HuH-7.5 (cell line): ENCODE measurements at regions not wholly inside any gene's neighbourhood (a gene's known extent, or its start where the extent isn't known, plus 50 kb on each side); places are given as distances from the start of the nearest gene placed in this dataset.

Experiments used
- DNase-seq: peaks from one replicate; pipeline ENCODE4 v3.0.0; 2011; ENCODE audit warnings: low spot score

DNA sequence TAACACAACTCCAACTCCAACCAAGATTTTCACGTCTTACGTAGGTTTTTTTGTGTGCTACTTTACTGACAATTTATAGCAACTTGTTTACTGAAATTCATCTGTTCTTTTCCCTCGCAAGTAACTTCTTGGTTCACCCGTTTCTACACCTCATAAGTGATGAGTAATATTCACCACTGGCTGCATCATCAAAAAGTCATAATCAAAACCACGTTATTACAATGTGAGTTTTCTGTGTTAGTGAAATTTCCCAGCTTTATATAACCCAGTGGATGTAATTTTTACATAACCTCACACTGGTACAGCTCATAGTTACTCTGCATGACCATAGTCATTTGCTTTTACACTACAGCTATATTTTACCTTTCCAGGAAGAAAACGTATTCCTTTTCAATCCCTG is 401.1 kb upstream of the LYPLAL1 start:
- DNase-seq: no peak

- no peak for DNase-seq
These were observed 398.1 kb upstream of the LYPLAL1 start for GRCh38 chr1:218775501-218776021.

- DNase-seq: no peak
These were observed 395.2 kb upstream of the LYPLAL1 start for GRCh38 chr1:218778257-218779126.

- DNase-seq: no peak
These were observed 394.2 kb upstream of the LYPLAL1 start for GRCh38 chr1:218779341-218780100.

DNA sequence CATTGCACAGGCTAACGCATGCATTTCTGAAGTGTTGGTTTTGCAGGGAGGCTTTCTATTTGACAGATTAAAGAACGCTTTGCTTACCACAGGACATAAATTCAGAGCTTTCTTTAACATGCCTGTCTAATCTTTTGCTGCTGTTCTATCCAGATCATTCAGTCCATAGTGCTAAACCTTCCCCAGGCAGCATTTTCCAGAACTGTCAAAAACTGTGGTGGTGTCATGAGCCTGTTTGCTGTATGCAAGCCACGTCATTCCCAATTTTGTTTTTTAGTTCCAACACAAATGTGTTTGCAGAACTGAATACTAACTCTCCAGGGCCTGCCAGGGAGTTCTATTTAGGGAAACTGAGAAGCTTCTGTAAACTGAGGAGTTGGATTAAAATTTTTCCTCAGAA is 390.5 kb upstream of the LYPLAL1 start:
- DNase-seq: no peak

DNA sequence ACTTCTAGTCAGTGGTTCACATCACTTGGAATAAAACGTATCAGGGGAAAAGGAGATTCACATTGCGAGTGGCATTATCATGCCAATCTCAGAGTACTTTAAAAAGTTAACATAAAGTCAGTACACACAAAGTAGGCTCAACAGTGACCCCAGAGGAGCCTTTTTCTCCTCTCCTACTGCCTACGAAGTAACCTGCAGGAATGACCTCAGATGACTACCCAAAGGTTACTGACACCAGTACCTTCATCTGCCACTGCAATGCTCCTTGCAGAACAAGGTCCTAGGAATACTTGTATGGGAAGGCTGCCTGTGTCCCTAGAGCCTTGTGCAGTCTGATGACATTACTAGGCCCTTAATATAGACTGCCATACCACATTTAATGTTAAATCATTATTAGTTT is 389.8 kb upstream of the LYPLAL1 start:
- no peak for DNase-seq

GRCh38 chr1:218785928-218786327 is 387.8 kb upstream of the LYPLAL1 start:
- DNase-seq: no peak

- no peak for DNase-seq
These were observed 385.9 kb upstream of the LYPLAL1 start for GRCh38 chr1:218787826-218788225.

DNA sequence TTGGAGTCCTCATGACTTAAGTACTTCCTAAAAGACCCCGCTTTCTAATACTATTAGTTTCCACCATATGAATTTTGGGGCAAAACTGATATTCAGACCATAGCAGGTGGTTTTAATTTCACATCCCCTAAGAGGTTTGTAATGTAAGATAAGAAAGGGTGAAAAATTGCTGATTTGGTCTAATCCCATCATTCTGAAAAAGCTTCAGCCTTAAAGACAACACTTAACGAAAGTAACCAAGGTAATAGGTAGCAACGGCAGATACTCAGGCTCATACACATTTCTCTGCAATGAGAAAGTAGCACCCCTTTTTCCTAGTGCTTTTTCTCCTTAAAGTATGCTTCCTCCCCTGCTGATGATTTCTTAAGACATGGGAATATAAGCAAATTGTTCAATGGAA is 376.9 kb upstream of the LYPLAL1 start:
- DNase-seq: no peak

DNA sequence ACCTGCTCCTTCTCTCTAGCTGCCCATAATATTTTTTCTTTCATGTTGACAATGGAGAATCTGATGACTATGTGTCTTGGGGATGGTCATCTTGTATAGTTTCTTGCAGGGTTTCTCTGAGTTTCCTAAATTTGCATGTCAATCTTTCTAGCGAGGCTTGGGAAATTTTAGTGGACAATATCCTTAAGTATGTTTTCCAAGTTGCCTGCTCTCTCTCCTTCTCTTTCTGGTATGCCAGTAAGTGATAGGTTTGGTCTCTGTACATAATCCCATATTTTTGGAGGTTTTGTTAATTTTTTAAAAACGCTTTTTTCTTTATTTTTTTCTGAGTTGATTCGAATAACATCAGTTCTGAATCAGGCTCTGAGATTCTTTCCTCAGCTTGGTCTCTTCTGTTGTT is 370.9 kb upstream of the LYPLAL1 start:
- DNase-seq: no peak

DNA sequence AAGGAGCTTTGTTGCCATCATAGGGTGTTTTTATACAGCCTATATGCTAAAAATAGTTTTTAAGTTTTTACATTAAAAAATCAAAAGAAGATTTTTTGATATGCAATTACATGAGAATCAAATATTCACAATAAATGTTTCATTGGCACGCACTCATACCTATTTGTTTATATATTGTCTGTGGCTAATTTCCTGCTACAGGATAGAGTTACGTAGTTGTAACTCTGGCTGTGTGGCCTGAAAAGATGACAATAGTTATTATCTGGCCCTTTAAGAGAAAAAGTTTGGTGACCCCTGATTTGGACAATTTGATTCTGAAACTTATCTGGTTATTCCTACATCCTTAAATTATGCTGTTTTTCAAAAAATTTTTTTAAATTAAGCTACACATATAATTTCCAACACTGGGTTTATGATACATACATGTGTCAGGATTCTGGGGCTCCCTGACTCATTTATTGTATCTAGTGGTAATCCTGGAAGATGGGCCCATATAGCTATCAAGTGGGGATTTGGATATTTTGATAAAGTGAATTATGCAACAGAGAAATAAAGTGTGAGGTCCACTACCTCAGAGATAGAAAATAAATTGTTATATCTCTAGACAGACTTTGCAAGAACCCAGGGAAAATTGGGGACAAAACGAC is 370.2 kb upstream of the LYPLAL1 start:
- DNase-seq: no peak

DNA sequence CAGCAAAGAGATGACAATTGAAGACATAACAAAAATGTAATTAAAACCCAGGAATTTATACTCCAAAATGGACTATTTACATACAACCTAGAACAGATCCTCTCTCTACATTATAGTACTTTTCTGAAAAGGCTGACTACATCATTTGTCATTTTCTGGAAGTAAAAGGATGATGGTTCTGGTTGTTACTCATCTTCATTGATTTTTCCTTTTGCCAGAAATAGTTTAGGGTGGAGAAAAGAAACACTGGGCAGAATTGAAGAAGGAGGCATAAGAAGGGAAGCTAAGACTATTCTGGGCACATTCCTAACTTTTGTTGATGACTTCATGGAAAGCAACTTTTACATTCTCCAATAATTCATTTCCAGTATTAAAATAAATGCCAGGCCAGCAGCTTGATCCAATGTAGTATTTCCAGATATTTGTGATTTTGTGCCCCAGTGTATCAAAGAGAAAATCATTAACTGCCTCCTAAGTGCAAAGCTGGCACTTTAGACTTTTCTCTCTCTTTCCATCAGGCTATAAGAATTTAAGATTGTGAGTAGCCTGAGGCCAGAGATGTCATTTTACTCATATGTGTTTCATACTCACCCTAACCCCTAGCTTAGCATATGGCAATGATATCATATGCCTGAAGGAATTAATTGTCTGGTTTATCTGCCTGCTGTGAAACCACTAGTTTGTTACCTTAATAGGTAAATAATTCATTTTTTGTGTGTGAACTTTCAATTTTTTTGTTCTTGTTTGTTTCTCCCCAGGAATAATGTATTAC is 369.5 kb upstream of the LYPLAL1 start:
- DNase-seq: no peak

DNA sequence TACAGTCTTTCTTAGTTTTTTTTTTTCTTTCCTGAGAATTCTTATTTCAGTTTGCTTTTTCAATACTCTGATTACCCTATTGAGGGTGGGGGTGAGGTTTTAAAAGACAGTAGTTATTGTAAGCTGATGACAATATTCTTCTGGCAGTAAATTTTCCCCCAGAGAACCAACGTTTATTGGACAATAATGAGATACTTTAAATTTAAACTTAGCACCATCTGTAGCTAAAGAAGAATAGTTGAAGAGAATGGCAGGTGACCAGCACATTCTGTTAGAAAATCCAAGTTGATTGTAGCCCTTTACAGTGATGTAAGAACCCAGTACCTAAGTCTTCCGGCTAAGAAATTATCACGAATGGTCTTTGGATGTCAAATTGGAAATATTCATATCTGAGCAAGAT is 364.6 kb upstream of the LYPLAL1 start:
- no peak for DNase-seq

- no peak for DNase-seq
These were observed 364.1 kb upstream of the LYPLAL1 start for GRCh38 chr1:218809625-218810024.

- DNase-seq: no peak
These were observed 363.4 kb upstream of the LYPLAL1 start for GRCh38 chr1:218810306-218810705.

DNA sequence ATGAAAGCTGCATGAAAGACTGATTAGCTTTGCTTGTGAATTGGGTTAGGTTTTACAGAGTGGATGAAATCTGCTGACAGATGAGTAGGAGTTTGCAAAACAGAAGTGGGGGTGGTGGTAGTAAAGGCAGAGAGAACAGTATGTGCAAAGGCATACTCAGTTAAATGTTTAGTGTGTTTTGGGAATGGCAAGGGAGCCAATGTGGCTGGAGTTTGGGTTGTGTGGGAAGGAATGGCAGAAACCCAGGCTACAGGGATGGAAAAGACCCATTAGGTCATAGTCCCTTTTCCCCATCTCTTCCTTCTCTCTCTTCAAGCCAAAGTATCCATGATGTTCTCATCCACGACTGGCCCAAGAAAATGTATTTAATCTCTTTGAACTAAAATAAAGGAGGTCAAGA is 362.2 kb upstream of the LYPLAL1 start:
- no peak for DNase-seq

- no peak for DNase-seq
These were observed 361.3 kb upstream of the LYPLAL1 start for GRCh38 chr1:218812360-218812759.

DNA sequence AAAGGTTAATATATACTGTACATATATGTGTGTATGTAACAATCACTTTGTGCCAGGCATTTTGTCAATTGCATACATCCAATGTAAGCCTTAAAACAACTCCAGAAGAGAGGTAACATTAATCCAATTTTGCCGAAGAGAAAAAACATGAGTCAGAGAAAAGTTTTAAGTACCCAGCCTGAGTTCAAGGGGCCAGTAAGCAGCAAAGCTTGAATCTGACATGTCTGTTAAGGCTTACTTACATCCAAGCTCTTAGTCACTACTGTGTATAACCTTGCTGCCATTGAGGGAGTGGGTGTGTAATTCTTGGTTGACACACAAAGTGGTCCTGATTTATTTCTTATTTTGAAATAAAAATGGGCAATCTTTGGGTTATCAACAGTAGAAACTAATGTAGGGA is 360.4 kb upstream of the LYPLAL1 start:
- DNase-seq: no peak

- DNase-seq: no peak
These were observed 358.6 kb upstream of the LYPLAL1 start for GRCh38 chr1:218815076-218815475.

- DNase-seq: no peak
These were observed 356.6 kb upstream of the LYPLAL1 start for GRCh38 chr1:218817071-218817470.

DNA sequence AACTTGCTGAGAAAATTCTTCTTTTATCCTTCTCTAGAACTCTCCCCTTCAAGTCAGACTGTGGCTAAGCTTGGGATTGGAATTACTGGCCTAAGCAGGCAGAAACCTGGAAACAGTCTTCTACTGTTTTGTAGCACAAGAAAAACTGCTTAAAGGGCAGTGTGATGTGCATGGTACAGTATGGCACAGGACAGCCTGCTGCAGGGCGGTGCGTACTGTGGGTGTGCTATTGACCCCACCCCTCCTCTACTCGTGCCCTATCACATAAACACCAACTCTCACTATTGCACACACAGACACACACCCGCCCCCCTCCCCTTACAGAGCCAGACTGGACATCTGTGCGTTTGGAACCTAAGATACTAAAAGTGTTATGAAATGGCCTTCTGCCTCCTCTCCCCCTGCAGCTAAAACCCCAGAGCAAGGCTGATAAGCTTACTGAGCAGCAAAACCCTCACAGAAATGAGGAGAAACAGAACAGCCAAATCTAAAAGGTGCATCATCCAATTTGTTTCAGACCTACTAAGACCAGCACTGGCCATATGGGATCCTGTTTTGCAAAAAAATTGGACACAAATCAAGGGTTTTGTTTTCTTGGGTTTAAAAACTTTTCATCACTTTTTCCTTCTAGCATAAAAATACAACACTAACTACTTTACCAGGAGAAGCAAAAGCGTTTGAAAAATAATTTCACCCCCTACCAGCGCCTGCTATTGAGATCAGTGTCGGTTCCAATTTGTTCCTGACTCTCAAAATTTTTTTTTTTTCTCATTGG is 355.8 kb upstream of the LYPLAL1 start:
- DNase-seq: no peak
